RWPE2 (cell line): ENCODE measurements at regions not wholly inside any gene's neighbourhood (a gene's known extent, or its start where the extent isn't known, plus 50 kb on each side); places are given as distances from the start of the nearest gene placed in this dataset.

Experiments used
- ATAC-seq: fragments of 200-7000 bp; cut with Tn5 transposase; 3 replicates; pipeline ENCODE4 v1.9.1; 2021; ENCODE audit warnings: low read depth
- DNase-seq: peaks from one replicate; pipeline ENCODE4 v3.0.0-alpha.2; 2020; ENCODE audit warnings: low spot score
- H3K27ac ChIP-seq: fragments of 450-650 bp; 2 replicates; pipeline ENCODE4 v1.5.1; 2017; ENCODE audit warnings: mild to moderate bottlenecking; ENCODE audit not compliant: poor library complexity, severe bottlenecking
- H3K27me3 ChIP-seq: fragments of 250-450 bp; sonication (Bioruptor Pico); 2 replicates; pipeline ENCODE4 v1.5.1; 2021; ENCODE audit warnings: mild to moderate bottlenecking, moderate library complexity; ENCODE audit not compliant: insufficient read depth, poor library complexity, severe bottlenecking
- H3K36me3 ChIP-seq: fragments of 250-450 bp; sonication (Bioruptor Pico); 2 replicates; pipeline ENCODE4 v1.5.1; 2020; ENCODE audit warnings: low read depth, mild to moderate bottlenecking, moderate library complexity
- H3K4me1 ChIP-seq: fragments of 250-450 bp; sonication (Bioruptor Pico); 2 replicates; pipeline ENCODE4 v1.5.1; 2021; ENCODE audit warnings: mild to moderate bottlenecking, moderate library complexity; ENCODE audit not compliant: insufficient read depth, poor library complexity, severe bottlenecking
- H3K4me3 ChIP-seq: fragments of 250-450 bp; sonication (Bioruptor Pico); 2 replicates; pipeline ENCODE4 v1.5.1; 2021; ENCODE audit warnings: mild to moderate bottlenecking, moderate library complexity; ENCODE audit not compliant: severe bottlenecking
- H3K9me3 ChIP-seq: fragments of 250-450 bp; sonication (Bioruptor Pico); 2 replicates; pipeline ENCODE4 v1.5.1; 2021; ENCODE audit warnings: mild to moderate bottlenecking, moderate library complexity; ENCODE audit not compliant: severe bottlenecking
- TF ChIP-seq, protein P1 (sequence below): fragments of 450-650 bp; IDR thresholded peaks from one replicate; pipeline ENCODE4 v1.5.1; 2017; ENCODE audit warnings: mild to moderate bottlenecking, moderate library complexity; ENCODE audit not compliant: poor library complexity, severe bottlenecking

- H3K4me3 ChIP-seq: no peak overlapping the region
- TF ChIP-seq, protein P1, sequence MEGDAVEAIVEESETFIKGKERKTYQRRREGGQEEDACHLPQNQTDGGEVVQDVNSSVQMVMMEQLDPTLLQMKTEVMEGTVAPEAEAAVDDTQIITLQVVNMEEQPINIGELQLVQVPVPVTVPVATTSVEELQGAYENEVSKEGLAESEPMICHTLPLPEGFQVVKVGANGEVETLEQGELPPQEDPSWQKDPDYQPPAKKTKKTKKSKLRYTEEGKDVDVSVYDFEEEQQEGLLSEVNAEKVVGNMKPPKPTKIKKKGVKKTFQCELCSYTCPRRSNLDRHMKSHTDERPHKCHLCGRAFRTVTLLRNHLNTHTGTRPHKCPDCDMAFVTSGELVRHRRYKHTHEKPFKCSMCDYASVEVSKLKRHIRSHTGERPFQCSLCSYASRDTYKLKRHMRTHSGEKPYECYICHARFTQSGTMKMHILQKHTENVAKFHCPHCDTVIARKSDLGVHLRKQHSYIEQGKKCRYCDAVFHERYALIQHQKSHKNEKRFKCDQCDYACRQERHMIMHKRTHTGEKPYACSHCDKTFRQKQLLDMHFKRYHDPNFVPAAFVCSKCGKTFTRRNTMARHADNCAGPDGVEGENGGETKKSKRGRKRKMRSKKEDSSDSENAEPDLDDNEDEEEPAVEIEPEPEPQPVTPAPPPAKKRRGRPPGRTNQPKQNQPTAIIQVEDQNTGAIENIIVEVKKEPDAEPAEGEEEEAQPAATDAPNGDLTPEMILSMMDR: no peak
- ATAC-seq (peak; percentile 71), DNase-seq (no peak)
- H3K27me3 ChIP-seq: no peaks in the 10 kb centered on the region
- no peaks in the 10 kb centered on the region for H3K9me3 ChIP-seq
- peaks cover 12% of the 10 kb centered on the region for H3K4me1 ChIP-seq
- H3K36me3 ChIP-seq: no peaks in the 10 kb centered on the region
- peak overlapping the region; percentile 47 for H3K27ac ChIP-seq
These were observed 313.3 kb upstream of the SP8 start for GRCh38 chr7:21099955-21100354.

GRCh38 chr7:21101541-21101940, 314.9 kb upstream of the SP8 start:
- no peaks in the 10 kb centered on the region for H3K36me3 ChIP-seq
- DNase-seq (no peak), ATAC-seq (no peak)
- TF ChIP-seq, protein P1: no peak
- no peak overlapping the region for H3K4me3 ChIP-seq
- H3K4me1 ChIP-seq: peaks cover 22% of the 10 kb centered on the region
- H3K27me3 ChIP-seq: no peaks in the 10 kb centered on the region
- no peaks in the 10 kb centered on the region for H3K9me3 ChIP-seq
- no peak overlapping the region for H3K27ac ChIP-seq

GRCh38 chr7:21103426-21104123, 316.9 kb upstream of the SP8 start:
- no peak overlapping the region for H3K4me3 ChIP-seq
- peaks cover 28% of the 10 kb centered on the region for H3K4me1 ChIP-seq
- no peak for DNase-seq
- H3K36me3 ChIP-seq: no peaks in the 10 kb centered on the region
- no peak for ATAC-seq
- no peaks in the 10 kb centered on the region for H3K9me3 ChIP-seq
- no peaks in the 10 kb centered on the region for H3K27me3 ChIP-seq
- TF ChIP-seq, protein P1: no peak
- H3K27ac ChIP-seq: no peak overlapping the region

DNA sequence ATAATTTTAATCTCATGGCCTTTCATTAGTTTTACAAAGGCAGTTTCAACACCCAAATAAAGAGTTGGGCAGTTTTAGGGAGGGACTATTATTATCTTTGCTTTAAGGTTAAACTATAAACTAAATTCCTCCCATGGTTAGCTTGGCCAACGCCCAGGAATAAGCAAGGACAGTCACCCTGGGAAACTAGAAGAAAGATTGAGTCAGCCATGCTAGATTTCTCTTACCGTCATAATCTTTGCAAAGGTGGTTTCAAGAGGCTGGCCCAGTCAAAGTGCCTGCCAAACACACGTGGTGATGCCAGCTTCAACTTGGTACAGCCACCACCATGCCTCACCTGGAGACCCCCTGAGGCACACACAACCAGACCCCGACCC, 317.4 kb upstream of the SP8 start:
- H3K36me3 ChIP-seq: no peaks in the 10 kb centered on the region

GRCh38 chr7:21106296-21106732, 319.6 kb upstream of the SP8 start:
- Histone ChIP-seq H3K4me3 (no peak overlapping the region), H3K4me1 (peaks cover 16% of the 10 kb centered on the region), H3K36me3 (no peaks in the 10 kb centered on the region), H3K27me3 (no peaks in the 10 kb centered on the region), H3K27ac (peak overlapping the region; percentile 86), H3K9me3 (no peaks in the 10 kb centered on the region)
- TF ChIP-seq, protein P1: no peak
- DNase-seq (peak; percentile 62), ATAC-seq (peak; percentile 88)

More for the DNA sequence above, 317.4 kb upstream of the SP8 start:
- TF ChIP-seq, protein P1: no peak
- no peaks in the 10 kb centered on the region for H3K27me3 ChIP-seq
- H3K9me3 ChIP-seq: no peaks in the 10 kb centered on the region
- no peak overlapping the region for H3K4me3 ChIP-seq
- H3K4me1 ChIP-seq: peaks cover 28% of the 10 kb centered on the region
- DNase-seq: no peak
- H3K27ac ChIP-seq: no peak overlapping the region
- no peak for ATAC-seq
